ENCODE measurements at regions not wholly inside any gene's neighbourhood (a gene's known extent, or its start where the extent isn't known, plus 50 kb on each side); places are given as distances from the start of the nearest gene placed in this dataset.

GRCh38 chr9:120202856-120203654 is 376.9 kb downstream of the CDK5RAP2 start:
- TF ChIP-seq SP1 (IDR thresholded peaks at IDR 0.05; ENCODE audit: low read depth), result no peak
- no peak for TF ChIP-seq EZH2phosphoT487 (IDR thresholded peaks at IDR 0.05; ENCODE audit: borderline replicate concordance)
- TF ChIP-seq SIN3A (IDR thresholded peaks at IDR 0.05; ENCODE audit: low read depth), result no peak

All from HCT116 (cell line).